K562 (cell line): ENCODE measurements at regions not wholly inside any gene's neighbourhood (a gene's known extent, or its start where the extent isn't known, plus 50 kb on each side); places are given as distances from the start of the nearest gene placed in this dataset.

Source experiments
- ATF7 ChIP-seq: fragments of 450-650 bp; IDR thresholded peaks from 2 replicates; pipeline ENCODE4 v1.7.1; 2014; ENCODE audit warnings: mild to moderate bottlenecking, moderate library complexity
- CTBP1 ChIP-seq: fragments of 450-650 bp; IDR thresholded peaks from 2 replicates; pipeline ENCODE4 v1.6.1; 2016; ENCODE audit warnings: borderline replicate concordance
- EP400 ChIP-seq: fragments of 450-650 bp; IDR thresholded peaks from 2 replicates; pipeline ENCODE4 v1.6.1; 2017; ENCODE audit warnings: antibody characterized with exemption, mild to moderate bottlenecking, moderate library complexity
- GATA2 ChIP-seq: sonication (generic); formaldehyde crosslinking; IDR thresholded peaks from 2 replicates; pipeline ENCODE4 v1.4.0; 2020; ENCODE audit warnings: mild to moderate bottlenecking, missing genetic modification reagents
- HDAC1 ChIP-seq, 2 experiments: fragments of 450-650 bp; IDR thresholded peaks; 2 replicates each; pipeline ENCODE4 v1.6.1; 2016 to 2017; ENCODE audit warnings: inconsistent platforms in 1 of 2, mild to moderate bottlenecking in 1 of 2, moderate library complexity in 1 of 2
- HDAC8 ChIP-seq: fragments of 450-650 bp; IDR thresholded peaks from 2 replicates; pipeline ENCODE4 v1.6.1; 2016; ENCODE audit warnings: mild to moderate bottlenecking, missing genetic modification characterization, moderate library complexity, missing compliant biosample characterization
- HNRNPLL ChIP-seq: fragments of 200-400 bp; formaldehyde crosslinking; IDR thresholded peaks from 2 replicates; pipeline ENCODE4 v1.6.1; 2017; ENCODE audit warnings: low read length, low read depth, mild to moderate bottlenecking; ENCODE audit not compliant: poor library complexity, severe bottlenecking
- JUND ChIP-seq, 2 experiments: IDR thresholded peaks; 2 replicates in 1 of 2; 3 replicates in 1 of 2; pipeline ENCODE4 v1.6.1; 2011; ENCODE audit warnings: borderline replicate concordance in 2 of 2, low read depth in 2 of 2, low read length in 2 of 2, improper control_type of control experiment in 1 of 2, missing biosample characterization in 1 of 2, missing genetic modification characterization in 1 of 2, missing genetic modification reagents in 1 of 2
- KDM2B ChIP-seq: fragments of 250-450 bp; sonication (Bioruptor Pico); IDR thresholded peaks from 2 replicates; pipeline ENCODE4 v1.8.0; 2021; ENCODE audit warnings: mild to moderate bottlenecking, moderate library complexity
- KLF16 ChIP-seq: IDR thresholded peaks from 2 replicates; pipeline ENCODE4 v1.6.1; 2016; ENCODE audit warnings: antibody characterized with exemption
- NCOR1 ChIP-seq: fragments of 450-650 bp; IDR thresholded peaks from 2 replicates; pipeline ENCODE4 v1.6.1; 2016; ENCODE audit warnings: mild to moderate bottlenecking, moderate library complexity
- PHB2 ChIP-seq: fragments of 450-650 bp; IDR thresholded peaks from 2 replicates; pipeline ENCODE4 v1.6.1; 2017; ENCODE audit warnings: low read depth
- POLR2AphosphoS5 ChIP-seq: IDR thresholded peaks from 2 replicates; pipeline ENCODE4 v1.6.1; 2011; ENCODE audit warnings: mild to moderate bottlenecking, low read depth, low read length, moderate library complexity; ENCODE audit not compliant: control insufficient read depth, insufficient read depth
- PTTG1 ChIP-seq: fragments of 450-650 bp; IDR thresholded peaks from 2 replicates; pipeline ENCODE4 v1.6.1; 2016; ENCODE audit warnings: low read depth, mild to moderate bottlenecking, missing genetic modification characterization, missing compliant biosample characterization
- TAL1 ChIP-seq: fragments of 450-650 bp; IDR thresholded peaks from 2 replicates; pipeline ENCODE4 v1.6.1; 2016; ENCODE audit warnings: mild to moderate bottlenecking
- TBP ChIP-seq: optimal IDR thresholded peaks from 2 replicates; pipeline ENCODE3; 2011; ENCODE audit warnings: low read depth, low read length, improper control_type of control experiment
- ZC3H4 ChIP-seq: sonication (generic); formaldehyde crosslinking; IDR thresholded peaks from 2 replicates; pipeline ENCODE4 v1.9.0; 2021; ENCODE audit warnings: missing genetic modification reagents, borderline replicate concordance
- ZNF175 ChIP-seq: fragments of 200-800 bp; sonication (Bioruptor generic); IDR thresholded peaks from 2 replicates; pipeline ENCODE4 v1.6.1; 2016; ENCODE audit warnings: low read depth, mild to moderate bottlenecking, missing genetic modification characterization, missing compliant biosample characterization
- ZNF324 ChIP-seq: fragments of 250-450 bp; sonication (Bioruptor Pico); IDR thresholded peaks from 2 replicates; pipeline ENCODE4 v1.4.0; 2020; ENCODE audit warnings: mild to moderate bottlenecking
- TF ChIP-seq, protein P1 (sequence below): fragments of 450-650 bp; IDR thresholded peaks from 2 replicates; pipeline ENCODE4 v1.6.1; 2016
- TF ChIP-seq, protein P2 (sequence below): sonication (generic); formaldehyde crosslinking; IDR thresholded peaks from 2 replicates; pipeline ENCODE4 v1.8.0; 2022; ENCODE audit warnings: mild to moderate bottlenecking, missing genetic modification reagents
- TF ChIP-seq, protein P3 (sequence below): sonication (generic); formaldehyde crosslinking; IDR thresholded peaks from 2 replicates; pipeline ENCODE4 v1.8.1; 2023; ENCODE audit warnings: mild to moderate bottlenecking, missing genetic modification reagents, moderate library complexity

DNA sequence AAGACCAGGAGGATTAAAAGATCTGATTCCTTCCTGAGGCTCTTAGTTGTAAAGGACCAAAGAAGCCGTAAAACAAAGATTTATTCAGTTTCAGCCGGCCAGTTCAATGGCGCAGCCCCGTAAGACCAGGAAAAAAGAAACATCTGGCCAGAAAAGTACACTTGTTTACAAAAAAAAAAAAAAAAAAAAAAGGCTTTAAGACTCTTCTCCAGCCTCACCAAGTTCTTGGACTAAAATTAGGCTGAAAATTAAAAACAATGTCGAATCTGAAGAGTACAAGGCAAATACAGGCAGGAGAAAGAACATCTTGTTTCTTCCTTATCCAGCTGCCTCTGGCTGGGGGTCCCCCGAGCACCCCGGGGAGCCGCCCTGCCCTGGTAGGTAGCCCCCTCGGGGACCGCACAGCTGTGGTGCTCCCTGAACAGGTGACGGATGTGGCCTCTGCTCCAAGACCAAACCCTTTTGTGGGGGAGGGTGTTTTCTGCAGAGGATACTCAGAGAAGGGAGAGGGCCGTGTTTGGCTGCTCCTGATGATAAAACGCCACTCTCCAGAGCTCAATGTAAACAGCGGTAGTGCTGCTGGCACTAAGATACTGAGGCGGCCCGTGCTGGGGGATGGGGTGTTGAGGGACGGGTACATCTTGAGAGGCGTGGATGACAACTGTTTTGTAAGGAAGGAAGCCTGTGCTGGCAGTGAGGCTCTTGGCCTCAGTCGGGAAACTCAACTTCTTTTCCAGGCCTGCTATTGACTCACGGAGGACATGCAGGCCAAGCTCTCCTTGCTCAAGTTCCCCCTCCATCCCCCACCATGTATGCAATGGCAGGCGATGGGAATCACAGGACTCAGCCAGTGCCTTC lies 201.0 kb upstream of the DIO3 start (continued):
- TF ChIP-seq GATA2 (CRISPR knock-in tag) (peak; percentile 36; the same call in 1 of the 2 replicates), JUND (IDR thresholded peaks at IDR 0.05; ENCODE audit: borderline replicate concordance, low read depth, low read length) (peak; percentile 26; the same call in 1 of the 2 replicates), JUND (tag; IDR thresholded peaks at IDR 0.05; ENCODE audit: borderline replicate concordance, low read depth, low read length) (no peak; the same call in 2 of the 3 replicates), HDAC1 (IDR thresholded peaks at IDR 0.05) (0 out of 4 replicates have a peak, but pooled peaks of 1 of the 2 experiments have one; percentile 34), NCOR1 (peak; percentile 91), TAL1 (peak; percentile 91), ZNF175 (CRISPR knock-in tag) (no peak), HNRNPLL (no peak), PTTG1 (no peak), TBP (peak; percentile 15), ATF7 (0 out of 2 replicates have a peak, but pooled peaks have one; percentile 15), KLF16 (peak; percentile 56; the same call in 1 of the 2 replicates), PHB2 (0 out of 2 replicates have a peak, but pooled peaks have one; percentile 61), CTBP1 (peak; percentile 95), KDM2B (CRISPR knock-in tag) (no peak), POLR2AphosphoS5 (peak; percentile 66), ZNF324 (CRISPR knock-in tag) (no peak), HDAC8 (no peak), ZC3H4 (CRISPR knock-in tag) (no peak), EP400 (0 out of 2 replicates have a peak, but pooled peaks have one; percentile 14)
- TF ChIP-seq, protein P1, sequence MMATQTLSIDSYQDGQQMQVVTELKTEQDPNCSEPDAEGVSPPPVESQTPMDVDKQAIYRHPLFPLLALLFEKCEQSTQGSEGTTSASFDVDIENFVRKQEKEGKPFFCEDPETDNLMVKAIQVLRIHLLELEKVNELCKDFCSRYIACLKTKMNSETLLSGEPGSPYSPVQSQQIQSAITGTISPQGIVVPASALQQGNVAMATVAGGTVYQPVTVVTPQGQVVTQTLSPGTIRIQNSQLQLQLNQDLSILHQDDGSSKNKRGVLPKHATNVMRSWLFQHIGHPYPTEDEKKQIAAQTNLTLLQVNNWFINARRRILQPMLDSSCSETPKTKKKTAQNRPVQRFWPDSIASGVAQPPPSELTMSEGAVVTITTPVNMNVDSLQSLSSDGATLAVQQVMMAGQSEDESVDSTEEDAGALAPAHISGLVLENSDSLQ: peak; percentile 72
- TF ChIP-seq, protein P2, sequence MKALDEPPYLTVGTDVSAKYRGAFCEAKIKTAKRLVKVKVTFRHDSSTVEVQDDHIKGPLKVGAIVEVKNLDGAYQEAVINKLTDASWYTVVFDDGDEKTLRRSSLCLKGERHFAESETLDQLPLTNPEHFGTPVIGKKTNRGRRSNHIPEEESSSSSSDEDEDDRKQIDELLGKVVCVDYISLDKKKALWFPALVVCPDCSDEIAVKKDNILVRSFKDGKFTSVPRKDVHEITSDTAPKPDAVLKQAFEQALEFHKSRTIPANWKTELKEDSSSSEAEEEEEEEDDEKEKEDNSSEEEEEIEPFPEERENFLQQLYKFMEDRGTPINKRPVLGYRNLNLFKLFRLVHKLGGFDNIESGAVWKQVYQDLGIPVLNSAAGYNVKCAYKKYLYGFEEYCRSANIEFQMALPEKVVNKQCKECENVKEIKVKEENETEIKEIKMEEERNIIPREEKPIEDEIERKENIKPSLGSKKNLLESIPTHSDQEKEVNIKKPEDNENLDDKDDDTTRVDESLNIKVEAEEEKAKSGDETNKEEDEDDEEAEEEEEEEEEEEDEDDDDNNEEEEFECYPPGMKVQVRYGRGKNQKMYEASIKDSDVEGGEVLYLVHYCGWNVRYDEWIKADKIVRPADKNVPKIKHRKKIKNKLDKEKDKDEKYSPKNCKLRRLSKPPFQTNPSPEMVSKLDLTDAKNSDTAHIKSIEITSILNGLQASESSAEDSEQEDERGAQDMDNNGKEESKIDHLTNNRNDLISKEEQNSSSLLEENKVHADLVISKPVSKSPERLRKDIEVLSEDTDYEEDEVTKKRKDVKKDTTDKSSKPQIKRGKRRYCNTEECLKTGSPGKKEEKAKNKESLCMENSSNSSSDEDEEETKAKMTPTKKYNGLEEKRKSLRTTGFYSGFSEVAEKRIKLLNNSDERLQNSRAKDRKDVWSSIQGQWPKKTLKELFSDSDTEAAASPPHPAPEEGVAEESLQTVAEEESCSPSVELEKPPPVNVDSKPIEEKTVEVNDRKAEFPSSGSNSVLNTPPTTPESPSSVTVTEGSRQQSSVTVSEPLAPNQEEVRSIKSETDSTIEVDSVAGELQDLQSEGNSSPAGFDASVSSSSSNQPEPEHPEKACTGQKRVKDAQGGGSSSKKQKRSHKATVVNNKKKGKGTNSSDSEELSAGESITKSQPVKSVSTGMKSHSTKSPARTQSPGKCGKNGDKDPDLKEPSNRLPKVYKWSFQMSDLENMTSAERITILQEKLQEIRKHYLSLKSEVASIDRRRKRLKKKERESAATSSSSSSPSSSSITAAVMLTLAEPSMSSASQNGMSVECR (CRISPR knock-in tag): no peak
- TF ChIP-seq, protein P3, sequence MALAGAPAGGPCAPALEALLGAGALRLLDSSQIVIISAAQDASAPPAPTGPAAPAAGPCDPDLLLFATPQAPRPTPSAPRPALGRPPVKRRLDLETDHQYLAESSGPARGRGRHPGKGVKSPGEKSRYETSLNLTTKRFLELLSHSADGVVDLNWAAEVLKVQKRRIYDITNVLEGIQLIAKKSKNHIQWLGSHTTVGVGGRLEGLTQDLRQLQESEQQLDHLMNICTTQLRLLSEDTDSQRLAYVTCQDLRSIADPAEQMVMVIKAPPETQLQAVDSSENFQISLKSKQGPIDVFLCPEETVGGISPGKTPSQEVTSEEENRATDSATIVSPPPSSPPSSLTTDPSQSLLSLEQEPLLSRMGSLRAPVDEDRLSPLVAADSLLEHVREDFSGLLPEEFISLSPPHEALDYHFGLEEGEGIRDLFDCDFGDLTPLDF (CRISPR knock-in tag): no peak
